ENCODE measurements at regions not wholly inside any gene's neighbourhood (a gene's known extent, or its start where the extent isn't known, plus 50 kb on each side); places are given as distances from the start of the nearest gene placed in this dataset.

GRCh38 chr9:14031810-14032209 lies 282.1 kb downstream of the NFIB start:
- H3K4me1 ChIP-seq (ENCODE audit: insufficient read depth, low read length) = no peaks in the 10 kb centered on the region
- H3K27ac Mint-ChIP-seq = no peak overlapping the region

GRCh38 chr9:14031060-14031414 lies 282.9 kb downstream of the NFIB start:
- peaks cover 0 to 6% of the 10 kb centered on the region in 2 donors for H3K27me3 Mint-ChIP-seq
- no peaks in the 10 kb centered on the region for H3K36me3 ChIP-seq (ENCODE audit: insufficient read depth, low read length)
- no peaks in the 10 kb centered on the region for H3K9me3 ChIP-seq (ENCODE audit: low read length)
- no peak for DNase-seq
- no peaks in the 10 kb centered on the region for H3K4me1 Mint-ChIP-seq
- no peak overlapping the region for H3K4me3 Mint-ChIP-seq
- H3K4me3 ChIP-seq (ENCODE audit: low read length) = no peak overlapping the region
- ChIA-PET POLR2A (no interaction called here), CTCF (no interaction called here)
- H3K27ac ChIP-seq (ENCODE audit: low read depth, low read length) = no peak overlapping the region
- H3K9me3 Mint-ChIP-seq = peaks cover 1 to 8% (median 4%) of the 10 kb centered on the region in 5 donors
- H3K27ac Mint-ChIP-seq = no peak overlapping the region
- H3K4me1 ChIP-seq (ENCODE audit: insufficient read depth, low read length) = no peaks in the 10 kb centered on the region
- H3K27me3 ChIP-seq (ENCODE audit: insufficient read depth, low read length, poor library complexity, severe bottlenecking) = no peaks in the 10 kb centered on the region
- H3K36me3 Mint-ChIP-seq = no peaks in the 10 kb centered on the region

More at GRCh38 chr9:14031810-14032209, 282.1 kb downstream of the NFIB start:
- Mint-ChIP-seq H3K9me3 (peaks cover 0 to 8% (median 4%) of the 10 kb centered on the region in 5 donors), H3K27me3 (peaks cover 0 to 3% of the 10 kb centered on the region in 2 donors), H3K4me3 (no peak overlapping the region), H3K36me3 (no peaks in the 10 kb centered on the region), H3K4me1 (no peaks in the 10 kb centered on the region)
- H3K27ac ChIP-seq (ENCODE audit: low read depth, low read length) = no peak overlapping the region
- DNase-seq = no peak
- CTCF ChIA-PET = no interaction called here
- POLR2A ChIA-PET = no interaction called here
- H3K4me3 ChIP-seq (ENCODE audit: low read length) = no peak overlapping the region
- no peaks in the 10 kb centered on the region for H3K36me3 ChIP-seq (ENCODE audit: insufficient read depth, low read length)
- H3K27me3 ChIP-seq (ENCODE audit: insufficient read depth, low read length, poor library complexity, severe bottlenecking) = no peaks in the 10 kb centered on the region
- no peaks in the 10 kb centered on the region for H3K9me3 ChIP-seq (ENCODE audit: low read length)

DNA sequence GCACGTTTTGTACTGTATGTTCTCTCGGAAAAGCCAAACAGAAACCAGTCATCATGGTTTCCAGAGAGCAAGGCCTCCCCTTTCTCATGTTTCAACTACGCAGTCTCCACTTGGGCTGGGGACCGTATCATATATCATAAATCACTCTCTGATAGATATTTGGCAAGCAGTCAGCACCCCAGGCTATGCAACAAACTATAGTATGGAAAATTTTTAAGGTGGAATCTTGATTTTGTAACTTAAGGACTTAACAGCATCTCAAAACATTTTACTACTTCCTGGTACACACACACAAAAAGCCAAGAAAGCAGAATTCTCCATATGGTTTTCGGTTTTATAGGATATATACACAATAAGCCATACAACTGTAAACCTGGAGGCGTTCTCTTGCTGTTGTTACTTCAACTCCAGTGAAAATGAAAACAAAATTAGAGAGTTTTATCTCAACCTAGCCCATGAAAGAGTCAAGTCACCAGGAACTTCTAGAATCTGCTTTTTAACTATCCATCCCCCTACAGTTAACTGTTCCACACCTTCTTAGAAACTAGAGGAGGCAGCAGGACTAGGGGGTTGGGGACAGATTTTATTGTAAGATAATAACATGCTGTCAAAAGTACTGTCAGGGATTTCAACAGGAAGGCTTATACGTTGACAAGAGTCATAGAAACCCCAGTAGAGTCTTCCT lies 283.4 kb downstream of the NFIB start:
- Histone ChIP-seq H3K9me3 (ENCODE audit: low read length) (no peaks in the 10 kb centered on the region), H3K36me3 (ENCODE audit: insufficient read depth, low read length) (no peaks in the 10 kb centered on the region), H3K4me1 (ENCODE audit: insufficient read depth, low read length) (no peaks in the 10 kb centered on the region), H3K4me3 (ENCODE audit: low read length) (no peak overlapping the region), H3K27ac (ENCODE audit: low read depth, low read length) (no peak overlapping the region), H3K27me3 (ENCODE audit: insufficient read depth, low read length, poor library complexity, severe bottlenecking) (no peaks in the 10 kb centered on the region)
- DNase-seq = no peak
- no peak overlapping the region for H3K27ac Mint-ChIP-seq
- ChIA-PET POLR2A (no interaction called here), CTCF (no interaction called here)
- peaks cover 0 to 6% of the 10 kb centered on the region in 2 donors for H3K27me3 Mint-ChIP-seq
- no peak overlapping the region for H3K4me3 Mint-ChIP-seq
- H3K9me3 Mint-ChIP-seq = peaks cover 2 to 8% (median 4%) of the 10 kb centered on the region in 5 donors
- no peaks in the 10 kb centered on the region for H3K4me1 Mint-ChIP-seq
- no peaks in the 10 kb centered on the region for H3K36me3 Mint-ChIP-seq

- H3K9me3 ChIP-seq (ENCODE audit: low read length) = no peaks in the 10 kb centered on the region
- H3K36me3 Mint-ChIP-seq = no peaks in the 10 kb centered on the region
- no peak for DNase-seq
- no peak overlapping the region for H3K4me3 Mint-ChIP-seq
- no peaks in the 10 kb centered on the region for H3K27me3 ChIP-seq (ENCODE audit: insufficient read depth, low read length, poor library complexity, severe bottlenecking)
- H3K4me1 Mint-ChIP-seq = no peaks in the 10 kb centered on the region
- H3K27ac ChIP-seq (ENCODE audit: low read depth, low read length) = no peak overlapping the region
- ChIA-PET POLR2A (no interaction called here), CTCF (no interaction called here)
- peaks cover 0 to 4% of the 10 kb centered on the region in 2 donors for H3K27me3 Mint-ChIP-seq
- no peaks in the 10 kb centered on the region for H3K36me3 ChIP-seq (ENCODE audit: insufficient read depth, low read length)
- no peak overlapping the region for H3K4me3 ChIP-seq (ENCODE audit: low read length)
- H3K9me3 Mint-ChIP-seq = peaks cover 2 to 7% (median 3%) of the 10 kb centered on the region in 5 donors
- H3K27ac Mint-ChIP-seq = no peak overlapping the region
- H3K4me1 ChIP-seq (ENCODE audit: insufficient read depth, low read length) = no peaks in the 10 kb centered on the region
Measured at GRCh38 chr9:14029806-14030374, 284.1 kb downstream of the NFIB start.

- H3K27ac Mint-ChIP-seq = no peak overlapping the region
- ChIA-PET POLR2A (no interaction called here), CTCF (no interaction called here)
- Histone ChIP-seq H3K27me3 (ENCODE audit: insufficient read depth, low read length, poor library complexity, severe bottlenecking) (no peaks in the 10 kb centered on the region), H3K27ac (ENCODE audit: low read depth, low read length) (no peak overlapping the region), H3K9me3 (ENCODE audit: low read length) (no peaks in the 10 kb centered on the region), H3K36me3 (ENCODE audit: insufficient read depth, low read length) (no peaks in the 10 kb centered on the region), H3K4me1 (ENCODE audit: insufficient read depth, low read length) (no peaks in the 10 kb centered on the region), H3K4me3 (ENCODE audit: low read length) (no peak overlapping the region)
- DNase-seq = no peak
- H3K4me3 Mint-ChIP-seq = no peak overlapping the region
- peaks cover 0 to 6% (median 3%) of the 10 kb centered on the region in 5 donors for H3K9me3 Mint-ChIP-seq
- no peaks in the 10 kb centered on the region for H3K36me3 Mint-ChIP-seq
- H3K27me3 Mint-ChIP-seq = peaks cover 0 to 3% of the 10 kb centered on the region in 2 donors
- no peaks in the 10 kb centered on the region for H3K4me1 Mint-ChIP-seq
Measured at GRCh38 chr9:14027116-14027800, 286.7 kb downstream of the NFIB start.

DNA sequence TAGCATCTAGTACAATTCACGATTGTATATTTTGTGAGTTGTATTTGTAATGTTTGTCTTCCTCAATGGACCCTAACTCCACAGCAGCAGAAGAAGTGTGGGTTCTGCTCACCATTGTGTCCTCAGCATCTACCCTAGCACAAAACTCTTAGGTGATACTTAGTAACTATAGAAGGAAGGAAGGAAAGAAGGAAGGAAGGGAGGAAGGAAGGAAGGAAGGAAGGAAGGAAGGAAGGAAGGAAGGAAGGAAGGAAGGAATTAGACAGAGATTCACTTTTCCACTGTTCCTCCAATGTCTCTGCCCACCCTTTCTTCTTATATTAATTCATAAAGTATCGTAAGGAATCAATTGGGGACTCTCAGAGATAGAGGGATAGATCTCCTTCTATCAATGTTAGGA lies 288.2 kb downstream of the NFIB start:
- Mint-ChIP-seq H3K36me3 (no peaks in the 10 kb centered on the region), H3K4me3 (no peak overlapping the region), H3K9me3 (peaks cover 0 to 6% (median 3%) of the 10 kb centered on the region in 5 donors), H3K27me3 (peaks cover 0 to 3% of the 10 kb centered on the region in 2 donors), H3K4me1 (no peaks in the 10 kb centered on the region), H3K27ac (no peak overlapping the region)
- no peaks in the 10 kb centered on the region for H3K4me1 ChIP-seq (ENCODE audit: insufficient read depth, low read length)
- H3K27me3 ChIP-seq (ENCODE audit: insufficient read depth, low read length, poor library complexity, severe bottlenecking) = no peaks in the 10 kb centered on the region
- H3K36me3 ChIP-seq (ENCODE audit: insufficient read depth, low read length) = no peaks in the 10 kb centered on the region
- no peaks in the 10 kb centered on the region for H3K9me3 ChIP-seq (ENCODE audit: low read length)
- H3K27ac ChIP-seq (ENCODE audit: low read depth, low read length) = no peak overlapping the region
- H3K4me3 ChIP-seq (ENCODE audit: low read length) = no peak overlapping the region
- ChIA-PET CTCF (no interaction called here), POLR2A (no interaction called here)
- DNase-seq = no peak

DNA sequence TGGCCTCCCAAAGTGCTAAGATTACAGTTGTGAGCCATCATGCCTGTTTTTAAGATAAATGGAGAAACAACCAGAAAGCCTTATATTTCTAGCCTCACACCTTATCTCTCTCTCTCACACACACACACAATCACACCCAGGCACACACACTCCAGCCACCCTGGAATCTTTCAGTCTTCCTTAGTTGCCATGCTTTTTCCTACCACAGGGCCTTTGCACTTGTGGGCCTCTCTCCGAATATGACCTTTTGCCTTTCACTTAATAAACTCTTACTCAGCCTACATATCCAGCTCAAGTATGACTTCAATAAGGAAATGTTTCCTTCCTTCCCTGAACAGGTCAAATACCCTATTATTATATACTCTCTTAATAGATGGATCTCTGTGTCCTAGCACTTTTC lies 290.7 kb downstream of the NFIB start:
- no peak overlapping the region for H3K27ac ChIP-seq (ENCODE audit: low read depth, low read length)
- Mint-ChIP-seq H3K9me3 (peaks cover 3 to 15% (median 6%) of the 10 kb centered on the region in 5 donors), H3K4me1 (no peaks in the 10 kb centered on the region), H3K4me3 (no peak overlapping the region), H3K36me3 (no peaks in the 10 kb centered on the region), H3K27me3 (peaks cover 0 to 5% of the 10 kb centered on the region in 2 donors), H3K27ac (no peak overlapping the region)
- H3K27me3 ChIP-seq (ENCODE audit: insufficient read depth, low read length, poor library complexity, severe bottlenecking) = no peaks in the 10 kb centered on the region
- CTCF ChIA-PET = no interaction called here
- POLR2A ChIA-PET = no interaction called here
- DNase-seq = no peak
- no peaks in the 10 kb centered on the region for H3K36me3 ChIP-seq (ENCODE audit: insufficient read depth, low read length)
- no peaks in the 10 kb centered on the region for H3K4me1 ChIP-seq (ENCODE audit: insufficient read depth, low read length)
- H3K4me3 ChIP-seq (ENCODE audit: low read length) = no peak overlapping the region
- no peaks in the 10 kb centered on the region for H3K9me3 ChIP-seq (ENCODE audit: low read length)

GRCh38 chr9:14021871-14022525 lies 291.9 kb downstream of the NFIB start:
- no peak overlapping the region for H3K27ac ChIP-seq (ENCODE audit: low read depth, low read length)
- H3K4me3 Mint-ChIP-seq = no peak overlapping the region
- H3K27me3 Mint-ChIP-seq = peaks cover 0 to 5% of the 10 kb centered on the region in 2 donors
- H3K27ac Mint-ChIP-seq = no peak overlapping the region
- H3K27me3 ChIP-seq (ENCODE audit: insufficient read depth, low read length, poor library complexity, severe bottlenecking) = no peaks in the 10 kb centered on the region
- H3K4me3 ChIP-seq (ENCODE audit: low read length) = no peak overlapping the region
- ChIA-PET POLR2A (no interaction called here), CTCF (no interaction called here)
- H3K36me3 Mint-ChIP-seq = no peaks in the 10 kb centered on the region
- H3K36me3 ChIP-seq (ENCODE audit: insufficient read depth, low read length) = no peaks in the 10 kb centered on the region
- no peaks in the 10 kb centered on the region for H3K4me1 Mint-ChIP-seq
- no peaks in the 10 kb centered on the region for H3K4me1 ChIP-seq (ENCODE audit: insufficient read depth, low read length)
- no peak for DNase-seq
- H3K9me3 Mint-ChIP-seq = peaks cover 3 to 15% (median 6%) of the 10 kb centered on the region in 5 donors
- H3K9me3 ChIP-seq (ENCODE audit: low read length) = no peaks in the 10 kb centered on the region

Data from CD8-positive, alpha-beta memory T cell (primary cell).